Neural progenitor cell (in vitro differentiated cells): ENCODE measurements at regions not wholly inside any gene's neighbourhood (a gene's known extent, or its start where the extent isn't known, plus 50 kb on each side); places are given as distances from the start of the nearest gene placed in this dataset.

Experiments used
- DNase-seq: peaks from one replicate; pipeline ENCODE4 v3.0.0-alpha.2; 2016; ENCODE audit warnings: low spot score
- H2AFZ ChIP-seq: fragments of 200-600 bp; sonication (generic); replicated peaks from 2 replicates; pipeline ENCODE4 v1.6.1; 2016; ENCODE audit warnings: antibody characterized with exemption
- H3F3A ChIP-seq: fragments of 200-600 bp; sonication (generic); 2 replicates; pipeline ENCODE4 v1.6.1; 2016; ENCODE audit warnings: antibody characterized with exemption, low read depth
- H3K27ac ChIP-seq: fragments of 200-600 bp; sonication (generic); 2 replicates; pipeline ENCODE4 v1.5.1; 2016; ENCODE audit warnings: mild to moderate bottlenecking
- H3K27me3 ChIP-seq: fragments of 200-600 bp; sonication (generic); 2 replicates; pipeline ENCODE4 v1.6.1; 2016; ENCODE audit warnings: mild to moderate bottlenecking, moderate library complexity
- H3K36me3 ChIP-seq: fragments of 200-600 bp; sonication (generic); 2 replicates; pipeline ENCODE4 v1.5.1; 2016
- H3K4me1 ChIP-seq: fragments of 200-600 bp; sonication (generic); 2 replicates; pipeline ENCODE4 v1.6.1; 2016; ENCODE audit warnings: mixed run types
- H3K4me2 ChIP-seq: fragments of 200-600 bp; sonication (generic); 2 replicates; pipeline ENCODE4 v1.6.1; 2016
- H3K4me3 ChIP-seq: fragments of 200-600 bp; sonication (generic); 2 replicates; pipeline ENCODE4 v1.5.1; 2016
- H3K79me2 ChIP-seq: fragments of 200-600 bp; sonication (generic); 2 replicates; pipeline ENCODE4 v1.6.1; 2016; ENCODE audit warnings: low read depth
- H3K9ac ChIP-seq: fragments of 200-600 bp; sonication (generic); 2 replicates; pipeline ENCODE4 v1.6.1; 2016
- H3K9me3 ChIP-seq: fragments of 200-600 bp; sonication (generic); 2 replicates; pipeline ENCODE4 v1.5.1; 2016; ENCODE audit warnings: low read depth
- H4K20me1 ChIP-seq: fragments of 200-600 bp; sonication (generic); 2 replicates; pipeline ENCODE4 v1.6.1; 2016; ENCODE audit warnings: low read depth
- H3K27ac Mint-ChIP-seq: 3 replicates; pipeline ENCODE4 v1.8.0; 2021; ENCODE audit warnings: mixed read lengths
- H3K27me3 Mint-ChIP-seq: 2 replicates; pipeline ENCODE4 v1.8.0; 2022; ENCODE audit warnings: low read depth, mild to moderate bottlenecking, inconsistent platforms, moderate library complexity, mixed read lengths; ENCODE audit not compliant: insufficient read depth
- H3K36me3 Mint-ChIP-seq: 3 replicates; pipeline ENCODE4 v1.8.0; 2021; ENCODE audit warnings: mixed read lengths
- H3K4me1 Mint-ChIP-seq: 3 replicates; pipeline ENCODE4 v1.8.0; 2021; ENCODE audit warnings: mixed read lengths
- H3K4me3 Mint-ChIP-seq: 3 replicates; pipeline ENCODE4 v1.8.0; 2021; ENCODE audit warnings: mild to moderate bottlenecking, moderate library complexity, mixed read lengths
- H3K9me3 Mint-ChIP-seq: 3 replicates; pipeline ENCODE4 v1.8.0; 2020; ENCODE audit warnings: mixed read lengths
- EZH2 ChIP-seq: fragments of 200-600 bp; sonication (generic); IDR thresholded peaks from 2 replicates; pipeline ENCODE4 v1.6.1; 2017; ENCODE audit warnings: antibody characterized with exemption, mild to moderate bottlenecking, moderate library complexity
- EZH2phosphoT487 ChIP-seq: fragments of 200-600 bp; sonication (generic); IDR thresholded peaks from 2 replicates; pipeline ENCODE4 v1.6.1; 2017; ENCODE audit warnings: antibody characterized with exemption
- TF ChIP-seq, protein P1 (sequence below): fragments of 200-600 bp; sonication (generic); IDR thresholded peaks from 2 replicates; pipeline ENCODE4 v1.5.1; 2017; ENCODE audit warnings: antibody characterized with exemption, mild to moderate bottlenecking

DNA sequence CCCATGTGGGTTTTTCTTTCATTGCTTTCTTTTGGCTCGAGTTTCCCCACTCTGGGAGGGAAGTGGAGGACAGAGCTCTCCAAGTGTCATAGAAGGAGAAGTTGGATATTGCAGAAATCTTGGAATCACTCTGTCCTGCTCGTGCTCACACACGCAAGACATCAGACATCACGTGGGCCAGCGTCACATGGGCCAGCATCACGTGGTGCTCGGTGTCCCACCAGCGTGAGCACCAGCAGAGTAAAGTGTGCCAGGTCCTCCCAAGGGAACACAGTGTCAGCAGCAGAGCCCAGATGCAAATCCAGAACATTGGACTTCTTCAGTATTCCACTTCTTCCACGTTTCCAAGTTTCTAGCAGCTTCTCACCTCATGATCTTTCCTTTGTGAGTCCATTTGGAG is 327.0 kb downstream of the FOXL1 start:
- TF ChIP-seq, protein P1, sequence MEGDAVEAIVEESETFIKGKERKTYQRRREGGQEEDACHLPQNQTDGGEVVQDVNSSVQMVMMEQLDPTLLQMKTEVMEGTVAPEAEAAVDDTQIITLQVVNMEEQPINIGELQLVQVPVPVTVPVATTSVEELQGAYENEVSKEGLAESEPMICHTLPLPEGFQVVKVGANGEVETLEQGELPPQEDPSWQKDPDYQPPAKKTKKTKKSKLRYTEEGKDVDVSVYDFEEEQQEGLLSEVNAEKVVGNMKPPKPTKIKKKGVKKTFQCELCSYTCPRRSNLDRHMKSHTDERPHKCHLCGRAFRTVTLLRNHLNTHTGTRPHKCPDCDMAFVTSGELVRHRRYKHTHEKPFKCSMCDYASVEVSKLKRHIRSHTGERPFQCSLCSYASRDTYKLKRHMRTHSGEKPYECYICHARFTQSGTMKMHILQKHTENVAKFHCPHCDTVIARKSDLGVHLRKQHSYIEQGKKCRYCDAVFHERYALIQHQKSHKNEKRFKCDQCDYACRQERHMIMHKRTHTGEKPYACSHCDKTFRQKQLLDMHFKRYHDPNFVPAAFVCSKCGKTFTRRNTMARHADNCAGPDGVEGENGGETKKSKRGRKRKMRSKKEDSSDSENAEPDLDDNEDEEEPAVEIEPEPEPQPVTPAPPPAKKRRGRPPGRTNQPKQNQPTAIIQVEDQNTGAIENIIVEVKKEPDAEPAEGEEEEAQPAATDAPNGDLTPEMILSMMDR = no peak
- TF ChIP-seq EZH2phosphoT487 (no peak), EZH2 (no peak)
- no peak overlapping the region for H3K4me3 Mint-ChIP-seq
- H4K20me1 ChIP-seq = no peaks in the 10 kb centered on the region
- no peaks in the 10 kb centered on the region for H3K9me3 Mint-ChIP-seq
- no peaks in the 10 kb centered on the region for H3K27me3 ChIP-seq
- H3K79me2 ChIP-seq = no peaks in the 10 kb centered on the region
- H3K27me3 Mint-ChIP-seq = peaks cover 5% of the 10 kb centered on the region
- H3K36me3 Mint-ChIP-seq = no peaks in the 10 kb centered on the region
- H3K4me3 ChIP-seq = no peak overlapping the region
- H3K4me1 ChIP-seq = no peaks in the 10 kb centered on the region
- H3K27ac ChIP-seq = no peak overlapping the region
- no peak overlapping the region for H3K9ac ChIP-seq
- no peak overlapping the region for H3K4me2 ChIP-seq
- H3K9me3 ChIP-seq = no peaks in the 10 kb centered on the region
- no peak overlapping the region for H2AFZ ChIP-seq
- H3K27ac Mint-ChIP-seq = no peak overlapping the region
- H3K4me1 Mint-ChIP-seq = peaks cover under 1% of the 10 kb centered on the region
- H3K36me3 ChIP-seq = no peaks in the 10 kb centered on the region
- DNase-seq = no peak
- no peaks in the 10 kb centered on the region for H3F3A ChIP-seq

DNA sequence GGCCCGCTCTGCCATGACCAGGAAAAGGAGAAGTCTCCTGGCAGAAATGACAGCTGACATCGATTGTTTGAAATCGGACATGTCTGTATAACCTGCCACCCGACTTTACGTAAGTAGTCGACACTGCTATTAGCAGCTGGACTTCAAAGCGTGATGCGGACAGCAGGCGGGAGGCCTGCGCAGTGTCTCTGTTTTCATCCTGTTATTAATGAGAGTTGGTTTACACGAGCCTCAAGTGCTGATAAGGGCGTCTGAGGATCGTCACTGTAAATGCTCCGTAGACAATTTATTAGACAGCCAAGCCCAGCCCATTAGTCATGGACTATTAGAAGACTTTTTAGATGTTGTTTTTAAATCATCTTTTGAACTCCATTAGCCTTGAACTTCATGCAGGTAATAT is 328.3 kb downstream of the FOXL1 start:
- Histone ChIP-seq H3K36me3 (no peaks in the 10 kb centered on the region), H3F3A (no peaks in the 10 kb centered on the region), H3K4me1 (peaks cover 7% of the 10 kb centered on the region), H3K9ac (no peak overlapping the region), H3K9me3 (no peaks in the 10 kb centered on the region), H3K4me3 (no peak overlapping the region), H4K20me1 (no peaks in the 10 kb centered on the region), H2AFZ (no peak overlapping the region), H3K79me2 (no peaks in the 10 kb centered on the region), H3K27me3 (no peaks in the 10 kb centered on the region), H3K4me2 (no peak overlapping the region), H3K27ac (no peak overlapping the region)
- Mint-ChIP-seq H3K36me3 (no peaks in the 10 kb centered on the region), H3K9me3 (no peaks in the 10 kb centered on the region), H3K4me3 (no peak overlapping the region), H3K4me1 (peaks cover 6% of the 10 kb centered on the region), H3K27me3 (peaks cover 5% of the 10 kb centered on the region), H3K27ac (no peak overlapping the region)
- TF ChIP-seq EZH2phosphoT487 = no peak
- TF ChIP-seq, protein P1 = no peak
- DNase-seq = no peak

DNA sequence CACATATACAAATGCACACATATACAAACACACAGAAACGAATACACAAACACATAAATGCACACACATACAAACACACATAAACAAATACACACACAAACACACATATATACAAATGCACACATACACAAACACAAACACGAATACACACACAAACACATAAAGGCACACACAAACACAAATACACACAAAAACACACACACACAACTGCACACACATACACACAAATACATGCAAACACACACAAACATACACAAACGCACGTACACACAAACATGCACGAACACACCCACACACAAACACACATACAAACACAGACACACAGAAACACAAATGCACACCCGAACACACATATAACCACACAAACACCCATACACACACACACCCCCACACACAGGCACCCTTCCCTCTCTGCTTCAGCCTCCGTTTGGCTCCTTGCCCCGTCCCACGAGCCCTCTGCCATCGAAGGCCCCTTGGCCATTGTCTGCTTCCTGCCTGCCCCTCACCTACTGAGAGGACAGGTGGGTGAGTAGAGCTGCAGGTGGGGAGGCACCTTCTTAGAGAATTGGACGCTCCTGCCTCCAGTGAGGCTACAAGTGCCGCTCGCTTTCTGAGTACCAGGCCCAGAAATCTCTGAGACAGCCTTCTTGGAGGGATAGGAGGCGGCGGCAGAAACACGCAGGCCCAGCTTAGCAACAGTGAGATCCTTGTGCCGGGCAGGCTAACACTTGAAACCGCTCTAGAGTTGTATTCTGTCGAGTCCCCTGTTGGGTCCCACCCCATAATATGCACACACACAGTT is 331.2 kb downstream of the FOXL1 start:
- H3K36me3 ChIP-seq = no peaks in the 10 kb centered on the region
- H2AFZ ChIP-seq = no peak overlapping the region

More for the DNA sequence above, 331.2 kb downstream of the FOXL1 start:
- H3K4me1 ChIP-seq = peaks cover 7% of the 10 kb centered on the region
- no peaks in the 10 kb centered on the region for H4K20me1 ChIP-seq
- H3K27ac Mint-ChIP-seq = no peak overlapping the region
- H3K4me2 ChIP-seq = no peak overlapping the region
- no peaks in the 10 kb centered on the region for H3K9me3 ChIP-seq
- DNase-seq = no peak
- no peak overlapping the region for H3K9ac ChIP-seq
- H3K27me3 ChIP-seq = no peaks in the 10 kb centered on the region
- no peaks in the 10 kb centered on the region for H3K27me3 Mint-ChIP-seq
- no peaks in the 10 kb centered on the region for H3K36me3 Mint-ChIP-seq
- no peak overlapping the region for H3K27ac ChIP-seq
- peaks cover 8% of the 10 kb centered on the region for H3K4me1 Mint-ChIP-seq
- H3K9me3 Mint-ChIP-seq = no peaks in the 10 kb centered on the region
- H3K4me3 Mint-ChIP-seq = no peak overlapping the region
- no peaks in the 10 kb centered on the region for H3F3A ChIP-seq
- TF ChIP-seq, protein P1 = no peak
- TF ChIP-seq EZH2 (no peak), EZH2phosphoT487 (no peak)
- no peak overlapping the region for H3K4me3 ChIP-seq
- H3K79me2 ChIP-seq = no peaks in the 10 kb centered on the region
